HTR-8/SVneo (cell line): ENCODE measurements at regions not wholly inside any gene's neighbourhood (a gene's known extent, or its start where the extent isn't known, plus 50 kb on each side); places are given as distances from the start of the nearest gene placed in this dataset.

Experiments
- DNase-seq: peaks from one replicate; pipeline ENCODE4 v3.0.0; 2011; ENCODE audit warnings: low spot score, mixed read lengths; ENCODE audit not compliant: insufficient read length
- FAIRE-seq: peaks from 2 replicates; lab custom pipeline; 2011; peaks lifted over from hg19 to GRCh38; lab: Jason Lieb, UNC

GRCh38 chr1:38261574-38261973 lies 215.0 kb upstream of the POU3F1 start:
- no peak for FAIRE-seq
- no peak for DNase-seq

GRCh38 chr1:38258085-38258627 lies 211.6 kb upstream of the POU3F1 start:
- FAIRE-seq = no peak
- DNase-seq = no peak

- FAIRE-seq (no peak), DNase-seq (no peak)
These were observed 210.8 kb upstream of the POU3F1 start for GRCh38 chr1:38257374-38257773.

- DNase-seq = no peak
- no peak for FAIRE-seq
These were observed 209.5 kb upstream of the POU3F1 start for GRCh38 chr1:38256072-38256471.

- no peak for FAIRE-seq
These were observed 206.7 kb upstream of the POU3F1 start for GRCh38 chr1:38253314-38253713.

GRCh38 chr1:38250356-38250755 lies 203.8 kb upstream of the POU3F1 start:
- no peak for FAIRE-seq

More at GRCh38 chr1:38253314-38253713, 206.7 kb upstream of the POU3F1 start:
- no peak for DNase-seq

GRCh38 chr1:38249001-38249400 lies 202.4 kb upstream of the POU3F1 start:
- DNase-seq (no peak), FAIRE-seq (no peak)

More at GRCh38 chr1:38250356-38250755, 203.8 kb upstream of the POU3F1 start:
- no peak for DNase-seq

- no peak for FAIRE-seq
- DNase-seq = peak; percentile 19
These were observed 200.7 kb upstream of the POU3F1 start for GRCh38 chr1:38246955-38247952.

GRCh38 chr1:38244218-38244845 lies 197.7 kb upstream of the POU3F1 start:
- DNase-seq = no peak
- FAIRE-seq = no peak

GRCh38 chr1:38243106-38243505 lies 196.5 kb upstream of the POU3F1 start:
- DNase-seq = no peak
- FAIRE-seq = no peak

GRCh38 chr1:38242506-38242905 lies 195.9 kb upstream of the POU3F1 start:
- DNase-seq = no peak
- no peak for FAIRE-seq

GRCh38 chr1:38241594-38242334 lies 195.2 kb upstream of the POU3F1 start:
- FAIRE-seq = no peak
- no peak for DNase-seq

- no peak for DNase-seq
- FAIRE-seq = no peak
These were observed 194.0 kb upstream of the POU3F1 start for GRCh38 chr1:38240618-38241017.

- FAIRE-seq (no peak), DNase-seq (no peak)
These were observed 192.8 kb upstream of the POU3F1 start for GRCh38 chr1:38239258-38239835.

- DNase-seq (no peak), FAIRE-seq (no peak)
These were observed 191.7 kb upstream of the POU3F1 start for GRCh38 chr1:38238294-38238693.

- DNase-seq = peak; percentile 40
- no peak for FAIRE-seq
These were observed 189.1 kb upstream of the POU3F1 start for GRCh38 chr1:38235705-38236104.

- no peak for FAIRE-seq
- no peak for DNase-seq
These were observed 185.3 kb upstream of the POU3F1 start for GRCh38 chr1:38231941-38232340.

GRCh38 chr1:38228718-38229117 lies 182.1 kb upstream of the POU3F1 start:
- DNase-seq (no peak), FAIRE-seq (no peak)

GRCh38 chr1:38225745-38226144 lies 179.2 kb upstream of the POU3F1 start:
- DNase-seq (no peak), FAIRE-seq (no peak)

- DNase-seq (no peak), FAIRE-seq (no peak)
These were observed 176.8 kb upstream of the POU3F1 start for GRCh38 chr1:38223391-38223790.
